ENCODE measurements at regions not wholly inside any gene's neighbourhood (a gene's known extent, or its start where the extent isn't known, plus 50 kb on each side); places are given as distances from the start of the nearest gene placed in this dataset.

GRCh38 chr12:73321776-73322175 lies 1049.6 kb downstream of the TRHDE start:
- no peak for TF ChIP-seq CTCF (IDR thresholded peaks at IDR 0.05; ENCODE audit: low read depth, low read length)
- H3K4me3 ChIP-seq (ENCODE audit: low read depth, low read length): no peak overlapping the region
- no peak for DNase-seq (ENCODE audit: low read depth, low spot score)
- in situ Hi-C loops (cut with HindIII; ENCODE audit: low sequenced_read_pairs): no loop called here

GRCh38 chr12:73330584-73331351 lies 1058.6 kb downstream of the TRHDE start:
- in situ Hi-C loops (cut with HindIII; ENCODE audit: low sequenced_read_pairs): no loop called here
- DNase-seq (ENCODE audit: low read depth, low spot score): no peak
- TF ChIP-seq CTCF (IDR thresholded peaks at IDR 0.05; ENCODE audit: low read depth, low read length): no peak
- H3K4me3 ChIP-seq (ENCODE audit: low read depth, low read length): no peak overlapping the region

DNA sequence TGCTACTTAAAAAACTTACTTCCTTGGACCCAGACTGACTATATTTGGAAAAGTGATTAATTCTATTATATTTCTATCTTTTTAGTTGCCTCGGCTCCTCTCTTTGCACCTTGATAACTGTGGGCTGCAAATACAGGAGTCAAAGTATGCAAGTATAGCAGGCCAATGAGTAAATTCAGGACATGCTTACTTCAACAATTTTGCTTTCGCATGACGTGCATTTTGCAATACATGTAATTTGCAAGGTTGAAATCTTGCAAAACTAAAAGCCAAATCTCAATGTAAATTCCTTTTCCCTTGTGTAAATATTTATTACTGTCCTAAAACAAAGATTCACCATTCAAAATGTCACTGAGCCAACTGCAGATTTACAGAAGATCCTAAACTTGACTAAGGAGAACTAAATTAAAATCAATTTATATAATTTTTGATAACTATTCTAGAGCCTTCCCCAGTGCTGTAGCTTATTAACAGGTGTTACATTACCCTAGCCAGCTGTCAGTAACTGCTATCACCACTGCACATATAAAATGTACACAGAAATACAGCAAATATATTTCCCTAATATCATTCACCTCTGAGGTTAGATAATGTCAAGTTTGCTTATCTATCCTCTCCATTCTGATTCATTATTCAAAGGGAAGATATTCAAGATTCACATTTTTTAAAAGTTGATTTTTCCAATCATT lies 1069.5 kb downstream of the TRHDE start:
- no peak for DNase-seq (ENCODE audit: low read depth, low spot score)
- in situ Hi-C loops (cut with HindIII; ENCODE audit: low sequenced_read_pairs): no loop called here
- no peak for TF ChIP-seq CTCF (IDR thresholded peaks at IDR 0.05; ENCODE audit: low read depth, low read length)

GRCh38 chr12:73342733-73343132 lies 1070.6 kb downstream of the TRHDE start:
- no peak overlapping the region for H3K4me3 ChIP-seq (ENCODE audit: low read depth, low read length)
- no peak for DNase-seq (ENCODE audit: low read depth, low spot score)
- in situ Hi-C loops (cut with HindIII; ENCODE audit: low sequenced_read_pairs): no loop called here
- TF ChIP-seq CTCF (IDR thresholded peaks at IDR 0.05; ENCODE audit: low read depth, low read length): no peak

More for the DNA sequence above, 1069.5 kb downstream of the TRHDE start:
- H3K4me3 ChIP-seq (ENCODE audit: low read depth, low read length): no peak overlapping the region

DNA sequence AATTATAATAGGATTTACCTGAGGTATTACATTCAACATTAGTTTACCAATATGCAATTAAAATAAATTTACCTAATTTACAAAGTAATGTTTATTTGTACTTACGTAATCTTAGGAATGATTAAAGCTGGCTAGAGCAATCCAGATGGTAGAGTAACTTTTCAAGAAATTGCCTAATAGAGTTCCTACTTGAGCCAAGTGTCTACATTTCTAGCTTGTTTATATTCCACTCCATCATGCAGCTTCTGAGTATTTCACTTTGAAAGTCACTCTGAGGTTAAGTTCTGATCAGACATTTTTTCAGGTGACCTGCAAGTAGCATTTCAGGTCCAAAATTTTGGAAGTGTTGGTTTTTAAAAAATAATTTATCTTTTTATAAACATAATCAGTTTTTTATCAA lies 1080.7 kb downstream of the TRHDE start:
- TF ChIP-seq CTCF (IDR thresholded peaks at IDR 0.05; ENCODE audit: low read depth, low read length): no peak
- no peak overlapping the region for H3K4me3 ChIP-seq (ENCODE audit: low read depth, low read length)
- no peak for DNase-seq (ENCODE audit: low read depth, low spot score)
- in situ Hi-C loops (cut with HindIII; ENCODE audit: low sequenced_read_pairs): no loop called here

DNA sequence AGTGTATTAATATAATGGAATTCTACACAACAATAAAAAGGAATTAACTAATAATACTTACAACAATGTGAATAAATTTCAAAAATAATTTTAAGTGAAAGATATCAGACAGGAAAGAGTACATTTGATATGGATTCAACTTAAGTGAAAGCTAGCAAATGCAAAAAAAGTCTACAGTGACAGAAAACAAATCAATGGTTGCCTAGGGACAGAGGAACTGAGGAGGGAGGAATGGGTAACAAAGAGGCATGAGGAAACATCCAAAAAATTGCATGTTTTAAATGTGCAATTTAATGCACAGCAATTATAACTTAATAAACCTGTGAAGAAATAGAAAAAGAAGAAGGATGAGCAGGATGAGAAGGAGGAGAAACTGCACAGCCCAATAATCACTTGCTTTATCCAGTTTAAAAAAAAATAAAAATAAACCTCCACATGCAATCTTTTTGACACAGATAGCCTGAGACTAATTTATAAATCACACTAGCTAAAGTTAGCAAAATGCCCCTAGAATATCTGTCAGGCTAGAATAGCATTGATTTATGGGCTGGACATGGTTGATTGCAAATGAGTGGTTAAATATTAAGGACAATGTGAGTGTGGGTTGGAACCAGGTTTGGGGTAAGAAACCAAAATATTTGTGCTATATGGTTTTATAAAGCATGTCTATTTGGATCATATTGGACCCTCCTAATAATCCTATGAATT lies 1089.1 kb downstream of the TRHDE start:
- no peak for DNase-seq (ENCODE audit: low read depth, low spot score)
- no peak overlapping the region for H3K4me3 ChIP-seq (ENCODE audit: low read depth, low read length)
- in situ Hi-C loops (cut with HindIII; ENCODE audit: low sequenced_read_pairs): no loop called here
- no peak for TF ChIP-seq CTCF (IDR thresholded peaks at IDR 0.05; ENCODE audit: low read depth, low read length)
